ENCODE measurements at regions not wholly inside any gene's neighbourhood (a gene's known extent, or its start where the extent isn't known, plus 50 kb on each side); places are given as distances from the start of the nearest gene placed in this dataset.

- DNase-seq (ENCODE audit: low spot score) = no peak
Measured at GRCh38 chr1:117678246-117678977, 72.6 kb downstream of the TENT5C start.

GRCh38 chr1:117679299-117679698, 73.5 kb downstream of the TENT5C start:
- DNase-seq (ENCODE audit: low spot score) = no peak

GRCh38 chr1:117679868-117680267, 74.0 kb downstream of the TENT5C start:
- no peak for DNase-seq (ENCODE audit: low spot score)

GRCh38 chr1:117680316-117681002, 74.6 kb downstream of the TENT5C start:
- DNase-seq (ENCODE audit: low spot score) = no peak

- no peak for DNase-seq (ENCODE audit: low spot score)
Measured at GRCh38 chr1:117681093-117681900, 75.4 kb downstream of the TENT5C start.

GRCh38 chr1:117681901-117682250, 76.0 kb downstream of the TENT5C start:
- no peak for DNase-seq (ENCODE audit: low spot score)

GRCh38 chr1:117682372-117682771, 76.5 kb downstream of the TENT5C start:
- DNase-seq (ENCODE audit: low spot score) = no peak

GRCh38 chr1:117683571-117684285, 77.9 kb downstream of the TENT5C start:
- DNase-seq (ENCODE audit: low spot score) = no peak

GRCh38 chr1:117685936-117686806, 80.3 kb downstream of the TENT5C start:
- no peak for DNase-seq (ENCODE audit: low spot score)

GRCh38 chr1:117686907-117687306, 81.1 kb downstream of the TENT5C start:
- no peak for DNase-seq (ENCODE audit: low spot score)

GRCh38 chr1:117689997-117690625, 84.3 kb downstream of the TENT5C start:
- no peak for DNase-seq (ENCODE audit: low spot score)

- DNase-seq (ENCODE audit: low spot score) = no peak
Measured at GRCh38 chr1:117691942-117692341, 86.1 kb downstream of the TENT5C start.

GRCh38 chr1:117694543-117694942, 88.7 kb downstream of the TENT5C start:
- DNase-seq (ENCODE audit: low spot score) = no peak

GRCh38 chr1:117695796-117696490, 90.1 kb downstream of the TENT5C start:
- DNase-seq (ENCODE audit: low spot score) = no peak

- no peak for DNase-seq (ENCODE audit: low spot score)
Measured at GRCh38 chr1:117696561-117696960, 90.7 kb downstream of the TENT5C start.

- no peak for DNase-seq (ENCODE audit: low spot score)
Measured at GRCh38 chr1:117697220-117697781, 91.5 kb downstream of the TENT5C start.

- DNase-seq (ENCODE audit: low spot score) = no peak
Measured at GRCh38 chr1:117698398-117699160, 92.7 kb downstream of the TENT5C start.

GRCh38 chr1:117699953-117700352, 94.1 kb downstream of the TENT5C start:
- DNase-seq (ENCODE audit: low spot score) = no peak

- no peak for DNase-seq (ENCODE audit: low spot score)
Measured at GRCh38 chr1:117702654-117703053, 96.8 kb downstream of the TENT5C start.

Data from HuH-7.5 (cell line).